Hepatocyte (in vitro differentiated cells): ENCODE measurements at regions not wholly inside any gene's neighbourhood (a gene's known extent, or its start where the extent isn't known, plus 50 kb on each side); places are given as distances from the start of the nearest gene placed in this dataset.

Experiments used
- DNase-seq: peaks from one replicate; pipeline ENCODE4 v3.0.0-alpha.2; 2016; ENCODE audit warnings: low spot score
- H2AFZ ChIP-seq: fragments of 200-600 bp; sonication (generic); 2 replicates; pipeline ENCODE4 v1.6.0; 2016; ENCODE audit warnings: antibody characterized with exemption, mild to moderate bottlenecking
- H3K27ac ChIP-seq: fragments of 200-600 bp; sonication (generic); 2 replicates; pipeline ENCODE4 v1.5.1; 2016; ENCODE audit warnings: mild to moderate bottlenecking
- H3K27me3 ChIP-seq: fragments of 200-600 bp; sonication (generic); 2 replicates; pipeline ENCODE4 v1.6.1; 2016
- H3K36me3 ChIP-seq: fragments of 200-600 bp; sonication (generic); replicated peaks from 2 replicates; pipeline ENCODE4 v1.5.1; 2016; ENCODE audit warnings: low read depth; ENCODE audit not compliant: insufficient read depth
- H3K4me1 ChIP-seq: fragments of 200-600 bp; sonication (generic); 2 replicates; pipeline ENCODE4 v1.5.1; 2016; ENCODE audit warnings: mild to moderate bottlenecking, moderate library complexity; ENCODE audit not compliant: insufficient read depth
- H3K4me2 ChIP-seq: fragments of 200-600 bp; sonication (generic); 2 replicates; pipeline ENCODE4 v1.6.0; 2016
- H3K4me3 ChIP-seq: fragments of 200-600 bp; sonication (generic); 2 replicates; pipeline ENCODE4 v1.5.1; 2016; ENCODE audit warnings: mild to moderate bottlenecking
- H3K79me2 ChIP-seq: fragments of 200-600 bp; sonication (generic); 2 replicates; pipeline ENCODE4 v1.6.0; 2017; ENCODE audit warnings: mild to moderate bottlenecking
- H3K9me2 ChIP-seq: fragments of 200-600 bp; sonication (generic); replicated peaks from 2 replicates; pipeline ENCODE4 v1.6.0; 2017; ENCODE audit warnings: mild to moderate bottlenecking; ENCODE audit not compliant: insufficient read depth
- H3K9me3 ChIP-seq: fragments of 200-600 bp; sonication (generic); 2 replicates; pipeline ENCODE4 v1.5.1; 2016; ENCODE audit warnings: low read depth, mild to moderate bottlenecking
- H4K20me1 ChIP-seq: fragments of 200-600 bp; sonication (generic); 2 replicates; pipeline ENCODE4 v1.6.0; 2016; ENCODE audit warnings: mild to moderate bottlenecking; ENCODE audit not compliant: insufficient read depth, poor library complexity, severe bottlenecking
- EZH2 ChIP-seq: fragments of 200-600 bp; sonication (generic); IDR thresholded peaks from 2 replicates; pipeline ENCODE4 v1.6.1; 2016; ENCODE audit warnings: antibody characterized with exemption, mild to moderate bottlenecking, borderline replicate concordance
- EZH2phosphoT487 ChIP-seq: fragments of 200-600 bp; sonication (generic); IDR thresholded peaks from one replicate; pipeline ENCODE4 v1.6.1; 2018; ENCODE audit warnings: antibody characterized with exemption, mild to moderate bottlenecking, low read depth, moderate library complexity; ENCODE audit not compliant: unreplicated experiment, severe bottlenecking
- WGBS: methylation state at CpG from one replicate; pipeline ENCODE4 v1.1.6; 2016; ENCODE audit warnings: low lambda C conversion rate; ENCODE audit errors: missing lambda C conversion rate; 5-methylcytosine and 5-hydroxymethylcytosine counted together
- TF ChIP-seq, protein P1 (sequence below): fragments of 200-600 bp; sonication (generic); IDR thresholded peaks from 2 replicates; pipeline ENCODE4 v1.5.1; 2016; ENCODE audit warnings: antibody characterized with exemption, mild to moderate bottlenecking; ENCODE audit not compliant: poor library complexity

DNA sequence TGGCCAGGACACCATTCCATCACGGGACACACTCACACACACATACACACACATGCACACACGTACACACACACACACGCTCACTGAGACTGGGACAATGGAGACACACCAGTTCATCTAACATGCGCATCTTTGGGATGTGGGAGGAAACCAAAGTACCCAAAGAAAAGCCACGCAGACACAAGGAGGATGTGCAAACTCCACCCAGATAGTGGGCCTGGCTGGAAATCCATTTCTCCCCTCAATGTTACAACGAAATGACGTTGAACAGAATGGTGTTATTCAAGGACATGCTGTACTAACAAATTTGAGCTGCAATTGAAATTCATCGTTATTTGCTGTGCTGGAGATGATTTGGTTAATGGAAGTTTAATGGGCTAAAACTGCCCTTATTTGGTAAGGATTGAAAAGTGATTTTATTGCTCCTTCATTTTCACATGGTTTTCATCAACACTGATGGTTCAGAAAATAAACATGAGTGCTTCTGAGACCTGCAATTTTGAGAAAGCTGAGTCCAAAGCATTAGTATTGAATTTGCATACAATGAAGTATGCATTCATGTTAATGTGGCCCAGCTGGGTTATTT lies 110.0 kb downstream of the KCNE4 start:
- Histone ChIP-seq H3K4me3 (no peak overlapping the region), H3K79me2 (no peaks in the 10 kb centered on the region), H3K36me3 (no peaks in the 10 kb centered on the region), H3K27me3 (no peaks in the 10 kb centered on the region), H3K9me2 (no peaks in the 10 kb centered on the region), H3K27ac (no peak overlapping the region), H2AFZ (no peak overlapping the region), H3K4me1 (no peaks in the 10 kb centered on the region), H4K20me1 (no peaks in the 10 kb centered on the region), H3K9me3 (no peaks in the 10 kb centered on the region), H3K4me2 (no peak overlapping the region)
- 75% methylated on average over 8 of the region's 8 CpGs for WGBS
- no peak for TF ChIP-seq EZH2phosphoT487
- TF ChIP-seq EZH2: no peak
- no peak for DNase-seq

DNA sequence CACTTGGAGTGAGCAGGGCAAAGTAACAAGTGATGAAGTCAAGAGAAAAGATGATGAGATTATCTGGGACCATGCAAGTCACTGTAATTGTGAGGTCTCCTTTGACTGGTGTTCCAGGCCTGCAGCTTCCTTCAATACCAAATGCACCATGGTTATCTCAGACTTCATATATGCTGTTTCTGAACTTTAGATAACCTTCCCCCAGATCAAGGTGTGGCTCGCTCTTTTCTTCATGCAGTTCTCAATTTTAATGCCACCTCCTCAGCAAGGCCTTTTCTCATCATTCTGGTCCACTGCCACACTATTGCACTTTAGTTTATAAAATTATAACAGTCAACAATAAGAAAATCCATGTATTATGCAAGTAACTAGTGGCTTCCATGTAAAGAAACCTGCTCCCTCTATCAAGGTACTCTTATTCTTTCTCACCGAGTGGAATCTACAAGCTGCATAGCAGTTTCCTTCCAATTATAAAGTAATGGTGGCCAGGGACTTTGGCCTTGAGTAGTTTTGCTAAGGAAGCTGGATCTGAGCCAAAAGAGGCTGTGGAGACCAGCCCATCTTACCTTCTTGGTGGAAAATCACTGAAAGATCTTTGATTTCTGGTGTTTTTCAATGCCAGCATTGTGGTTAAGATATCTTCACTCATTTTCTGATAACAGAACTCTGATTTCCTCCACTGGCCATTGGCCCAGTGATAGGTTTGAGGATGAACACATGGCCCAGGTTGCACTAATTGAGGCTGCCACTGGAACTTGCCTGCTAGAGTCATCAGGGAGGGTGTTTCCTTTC lies 113.6 kb downstream of the KCNE4 start:
- H3K27ac ChIP-seq: no peak overlapping the region
- H3K9me2 ChIP-seq: no peaks in the 10 kb centered on the region
- no peaks in the 10 kb centered on the region for H3K4me1 ChIP-seq
- no peak overlapping the region for H2AFZ ChIP-seq
- whole genome bisulfite sequencing: 86% methylated on average over 2 of the region's 2 CpGs
- no peaks in the 10 kb centered on the region for H4K20me1 ChIP-seq
- TF ChIP-seq EZH2 (no peak), EZH2phosphoT487 (no peak)
- TF ChIP-seq, protein P1, sequence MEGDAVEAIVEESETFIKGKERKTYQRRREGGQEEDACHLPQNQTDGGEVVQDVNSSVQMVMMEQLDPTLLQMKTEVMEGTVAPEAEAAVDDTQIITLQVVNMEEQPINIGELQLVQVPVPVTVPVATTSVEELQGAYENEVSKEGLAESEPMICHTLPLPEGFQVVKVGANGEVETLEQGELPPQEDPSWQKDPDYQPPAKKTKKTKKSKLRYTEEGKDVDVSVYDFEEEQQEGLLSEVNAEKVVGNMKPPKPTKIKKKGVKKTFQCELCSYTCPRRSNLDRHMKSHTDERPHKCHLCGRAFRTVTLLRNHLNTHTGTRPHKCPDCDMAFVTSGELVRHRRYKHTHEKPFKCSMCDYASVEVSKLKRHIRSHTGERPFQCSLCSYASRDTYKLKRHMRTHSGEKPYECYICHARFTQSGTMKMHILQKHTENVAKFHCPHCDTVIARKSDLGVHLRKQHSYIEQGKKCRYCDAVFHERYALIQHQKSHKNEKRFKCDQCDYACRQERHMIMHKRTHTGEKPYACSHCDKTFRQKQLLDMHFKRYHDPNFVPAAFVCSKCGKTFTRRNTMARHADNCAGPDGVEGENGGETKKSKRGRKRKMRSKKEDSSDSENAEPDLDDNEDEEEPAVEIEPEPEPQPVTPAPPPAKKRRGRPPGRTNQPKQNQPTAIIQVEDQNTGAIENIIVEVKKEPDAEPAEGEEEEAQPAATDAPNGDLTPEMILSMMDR: no peak
- no peaks in the 10 kb centered on the region for H3K36me3 ChIP-seq
- no peaks in the 10 kb centered on the region for H3K9me3 ChIP-seq
- no peaks in the 10 kb centered on the region for H3K79me2 ChIP-seq
- H3K4me2 ChIP-seq: no peak overlapping the region
- DNase-seq: peak; percentile 26
- no peaks in the 10 kb centered on the region for H3K27me3 ChIP-seq
- no peak overlapping the region for H3K4me3 ChIP-seq

DNA sequence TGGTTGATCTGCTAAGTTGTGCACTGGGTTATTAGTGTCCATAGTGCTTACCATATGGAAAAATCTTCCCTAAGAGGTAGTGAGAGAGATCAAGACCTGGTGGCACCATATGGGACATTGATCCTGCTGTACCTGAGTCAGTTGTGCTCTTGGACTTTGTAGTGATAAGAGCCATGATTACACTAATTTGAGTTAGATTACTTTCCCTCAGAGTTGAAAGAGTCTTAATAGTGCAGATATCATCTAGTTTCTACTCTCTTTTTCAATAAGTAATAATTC lies 114.2 kb downstream of the KCNE4 start:
- Histone ChIP-seq H2AFZ (no peak overlapping the region), H3K9me3 (no peaks in the 10 kb centered on the region), H3K27ac (no peak overlapping the region), H3K4me2 (no peak overlapping the region), H3K27me3 (no peaks in the 10 kb centered on the region), H3K4me3 (no peak overlapping the region), H3K4me1 (no peaks in the 10 kb centered on the region), H3K9me2 (no peaks in the 10 kb centered on the region), H4K20me1 (no peaks in the 10 kb centered on the region), H3K36me3 (no peaks in the 10 kb centered on the region), H3K79me2 (no peaks in the 10 kb centered on the region)
- DNase-seq: no peak
- TF ChIP-seq, protein P1: no peak
- TF ChIP-seq EZH2phosphoT487 (no peak), EZH2 (no peak)

DNA sequence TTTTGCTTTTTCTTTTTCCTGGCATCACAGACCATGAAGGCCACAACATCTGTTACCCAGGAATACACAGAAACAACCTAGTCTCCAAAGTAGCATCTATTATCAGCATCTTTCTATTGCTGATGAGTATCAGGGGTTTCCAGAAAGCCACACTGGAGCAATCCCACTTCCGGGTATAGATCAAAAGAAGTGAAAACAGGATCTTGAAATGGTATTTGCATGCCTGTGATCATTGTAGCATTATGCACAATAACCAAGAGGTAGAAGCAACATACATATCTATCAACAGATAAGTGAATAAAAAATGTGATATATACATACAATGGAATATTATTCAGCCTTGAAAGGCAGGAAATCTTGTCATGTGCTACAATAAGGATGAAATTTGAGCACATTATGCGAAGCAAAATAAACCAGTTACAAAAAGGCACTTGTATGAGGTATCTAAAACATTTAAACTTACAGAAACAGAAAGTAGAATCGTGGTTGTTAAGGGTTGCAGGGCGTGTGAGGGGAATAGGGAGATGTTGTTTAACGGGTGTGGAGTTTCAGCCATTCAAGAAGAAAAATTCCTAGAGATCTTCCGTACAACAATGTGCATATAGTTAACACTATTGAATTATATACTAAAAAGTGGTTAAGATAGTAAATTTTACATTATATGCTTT lies 115.1 kb downstream of the KCNE4 start:
- H3K9me2 ChIP-seq: no peaks in the 10 kb centered on the region
- no peaks in the 10 kb centered on the region for H3K27me3 ChIP-seq
- no peak overlapping the region for H3K4me3 ChIP-seq
- H3K79me2 ChIP-seq: no peaks in the 10 kb centered on the region
- WGBS: 91% methylated on average over 6 of the region's 6 CpGs
- H3K27ac ChIP-seq: no peak overlapping the region
- no peak for DNase-seq
- no peak overlapping the region for H2AFZ ChIP-seq
- H3K36me3 ChIP-seq: no peaks in the 10 kb centered on the region
- no peak overlapping the region for H3K4me2 ChIP-seq
- no peaks in the 10 kb centered on the region for H3K4me1 ChIP-seq
- no peaks in the 10 kb centered on the region for H3K9me3 ChIP-seq
- TF ChIP-seq EZH2: no peak
- no peak for TF ChIP-seq EZH2phosphoT487
- TF ChIP-seq, protein P1: no peak
- no peaks in the 10 kb centered on the region for H4K20me1 ChIP-seq
